CD4-positive, alpha-beta memory T cell (primary cell): ENCODE measurements at regions not wholly inside any gene's neighbourhood (a gene's known extent, or its start where the extent isn't known, plus 50 kb on each side); places are given as distances from the start of the nearest gene placed in this dataset.

Experiments used
- CTCF ChIA-PET: fragments of 350-600 bp; sonication (Branson Sonifier 250); formaldehyde crosslinking; loops from one replicate; lab custom pipeline; 2021; ENCODE audit warnings: inconsistent platforms; ENCODE audit not compliant: partially characterized antibody; lab: Charles Lee
- POLR2A ChIA-PET: fragments of 350-600 bp; sonication (Branson Sonifier 250); formaldehyde crosslinking; loops from one replicate; lab custom pipeline; 2021; ENCODE audit not compliant: partially characterized antibody; lab: Charles Lee
- DNase-seq, 5 donors: peaks; one replicate each; pipeline versions ENCODE4 v3.0.0 to v3.0.0-alpha.2; 2020 to 2022; ENCODE audit warnings: mixed read lengths in 1 of 5
- H3K27ac ChIP-seq: one replicate; pipeline ENCODE4 v1.7.0; 2013; ENCODE audit warnings: low read depth, low read length
- H3K27me3 ChIP-seq: 2 replicates; pipeline ENCODE4 v1.7.0; 2013; ENCODE audit warnings: mild to moderate bottlenecking, low read length, moderate library complexity; ENCODE audit not compliant: insufficient read depth
- H3K36me3 ChIP-seq: 2 replicates; pipeline ENCODE4 v1.7.0; 2013; ENCODE audit warnings: mild to moderate bottlenecking, low read length, moderate library complexity; ENCODE audit not compliant: insufficient read depth
- H3K4me1 ChIP-seq: 2 replicates; pipeline ENCODE4 v1.7.0; 2013; ENCODE audit warnings: mild to moderate bottlenecking, low read length, moderate library complexity; ENCODE audit not compliant: insufficient read depth
- H3K4me3 ChIP-seq, 2 donors: one replicate each; pipeline ENCODE4 v1.7.0; 2013; ENCODE audit warnings: low read length in 2 of 2, mild to moderate bottlenecking in 1 of 2
- H3K9me3 ChIP-seq, 2 donors: one replicate each; pipeline ENCODE4 v1.7.0; 2013; ENCODE audit warnings: low read length in 2 of 2, control low read depth in 1 of 2; ENCODE audit not compliant: control insufficient read depth in 1 of 2
- H3K27ac Mint-ChIP-seq, 7 donors: one replicate each; pipeline ENCODE4 v1.8.0; 2020 to 2021; ENCODE audit warnings: mixed read lengths in 7 of 7, mild to moderate bottlenecking in 6 of 7, inconsistent platforms in 3 of 7, moderate library complexity in 3 of 7
- H3K27me3 Mint-ChIP-seq, 2 donors: one replicate each; pipeline ENCODE4 v1.8.0; 2020 to 2021; ENCODE audit warnings: mixed read lengths in 2 of 2
- H3K36me3 Mint-ChIP-seq, 2 donors: one replicate each; pipeline ENCODE4 v1.8.0; 2020 to 2021; ENCODE audit warnings: mixed read lengths in 2 of 2, inconsistent platforms in 1 of 2, mild to moderate bottlenecking in 1 of 2
- H3K4me1 Mint-ChIP-seq, 4 donors: one replicate each; pipeline ENCODE4 v1.8.0; 2020 to 2021; ENCODE audit warnings: mixed read lengths in 4 of 4, mild to moderate bottlenecking in 1 of 4
- H3K4me3 Mint-ChIP-seq, 8 donors: one replicate each; pipeline ENCODE4 v1.8.0; 2020 to 2021; ENCODE audit warnings: mixed read lengths in 8 of 8, mild to moderate bottlenecking in 7 of 8, moderate library complexity in 6 of 8, inconsistent platforms in 3 of 8
- H3K9me3 Mint-ChIP-seq, 8 donors: one replicate each; pipeline ENCODE4 v1.8.0; 2020 to 2021; ENCODE audit warnings: mixed read lengths in 8 of 8, mild to moderate bottlenecking in 5 of 8, inconsistent platforms in 3 of 8, moderate library complexity in 1 of 8
- intact Hi-C: fragments of 100-400 bp; cut with micrococcal nuclease; formaldehyde crosslinking; loops from one replicate; pipeline ENCODE4 v1.15.1; 2023

DNA sequence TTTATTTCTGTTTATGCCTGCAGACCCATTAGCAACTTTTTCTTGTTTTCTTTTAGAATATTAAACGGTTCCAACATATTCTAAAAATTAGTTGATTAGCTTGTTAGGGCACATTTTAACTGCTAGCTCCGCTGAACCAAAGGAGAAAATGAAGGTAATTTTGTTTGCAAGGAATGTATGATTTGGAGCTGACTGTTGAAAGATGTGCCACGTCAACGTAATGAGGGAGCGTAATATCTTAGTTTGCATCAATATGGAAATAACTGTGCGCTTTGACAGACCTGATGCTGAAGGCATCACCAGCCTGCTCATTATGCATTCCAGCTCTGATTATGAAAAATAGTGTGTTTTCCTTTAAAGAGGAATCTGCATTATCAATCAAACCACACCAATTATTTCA lies 102.0 kb upstream of the CTBP2 start:
- Mint-ChIP-seq H3K36me3 (no peaks in the 10 kb centered on the region), H3K9me3 (peaks cover 0 to 11% (median 1%) of the 10 kb centered on the region in 8 donors), H3K4me1 (no peaks in the 10 kb centered on the region), H3K27me3 (peaks cover 2 to 3% of the 10 kb centered on the region in 2 donors), H3K27ac (no peak overlapping the region), H3K4me3 (no peak overlapping the region)
- intact Hi-C loops, result no loop called here
- ChIA-PET CTCF (no interaction called here), POLR2A (no interaction called here)
- no peaks in the 10 kb centered on the region for H3K4me1 ChIP-seq
- no peaks in the 10 kb centered on the region for H3K36me3 ChIP-seq
- no peak overlapping the region for H3K27ac ChIP-seq
- no peaks in the 10 kb centered on the region for H3K27me3 ChIP-seq
- no peaks in the 10 kb centered on the region for H3K9me3 ChIP-seq
- no peak overlapping the region for H3K4me3 ChIP-seq
- DNase-seq, result no peak

DNA sequence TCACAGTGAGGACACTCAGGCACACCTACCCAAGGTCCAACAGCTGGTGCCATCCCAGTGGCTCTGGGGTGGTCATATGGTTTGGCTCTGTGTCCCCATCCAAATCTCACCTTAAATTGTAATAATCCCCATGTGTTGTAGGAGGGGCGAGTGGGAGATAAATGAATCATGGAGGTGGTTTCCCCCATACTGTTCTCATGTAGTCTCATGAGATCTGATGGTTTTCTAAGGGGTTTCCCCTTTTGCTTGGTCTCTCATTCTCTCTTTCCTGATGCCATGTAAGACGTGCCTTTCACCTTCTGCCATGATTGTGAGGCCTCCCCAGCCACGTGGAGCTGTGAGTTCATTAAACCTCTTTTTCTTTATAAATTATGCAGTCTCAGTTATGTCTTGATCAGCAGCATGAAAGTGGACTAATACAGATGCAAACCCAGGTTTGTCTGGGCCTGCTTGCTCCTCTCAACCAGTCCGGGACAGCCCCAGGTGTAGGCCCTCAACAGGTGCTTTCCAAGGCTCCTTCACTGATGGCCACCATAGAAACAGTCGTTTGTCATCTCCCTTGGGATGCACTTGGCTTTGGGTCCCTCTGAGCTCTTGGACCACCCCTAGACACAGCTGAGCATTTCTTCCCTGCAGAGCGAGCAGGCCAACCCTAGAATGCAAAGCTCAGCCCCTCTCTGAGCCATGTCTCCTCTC lies 101.3 kb upstream of the CTBP2 start:
- intact Hi-C loops, result no loop called here
- H3K4me1 Mint-ChIP-seq, result no peaks in the 10 kb centered on the region
- no peak overlapping the region for H3K27ac Mint-ChIP-seq
- H3K4me3 Mint-ChIP-seq, result no peak overlapping the region
- peaks cover 0 to 11% (median 1%) of the 10 kb centered on the region in 8 donors for H3K9me3 Mint-ChIP-seq
- Histone ChIP-seq H3K36me3 (no peaks in the 10 kb centered on the region), H3K9me3 (no peaks in the 10 kb centered on the region), H3K4me1 (no peaks in the 10 kb centered on the region), H3K27ac (no peak overlapping the region), H3K27me3 (no peaks in the 10 kb centered on the region), H3K4me3 (no peak overlapping the region)
- H3K36me3 Mint-ChIP-seq, result no peaks in the 10 kb centered on the region
- POLR2A ChIA-PET, result no interaction called here
- H3K27me3 Mint-ChIP-seq, result peaks cover 2 to 3% of the 10 kb centered on the region in 2 donors
- CTCF ChIA-PET, result no interaction called here
- DNase-seq, result no peak

DNA sequence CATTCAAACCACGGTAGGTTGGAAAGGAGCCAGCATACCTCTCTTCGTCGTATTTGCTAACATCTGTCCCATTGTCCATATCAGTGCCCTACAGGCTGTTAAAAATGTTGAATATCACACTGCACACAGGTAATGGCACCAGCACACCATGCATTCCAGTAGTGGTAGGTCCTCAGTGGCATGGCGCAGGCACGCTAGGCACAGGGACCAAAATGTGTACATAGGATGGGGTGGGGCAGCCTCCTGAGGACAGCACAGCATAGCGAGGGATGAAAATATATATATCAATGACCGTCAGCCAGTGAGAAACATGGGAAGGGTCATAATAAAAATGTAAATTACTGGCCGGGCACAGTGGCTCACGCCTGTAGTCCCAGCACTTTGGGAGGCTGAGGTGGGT lies 99.9 kb upstream of the CTBP2 start:
- no peaks in the 10 kb centered on the region for H3K36me3 ChIP-seq
- no peaks in the 10 kb centered on the region for H3K9me3 ChIP-seq
- intact Hi-C loops, result no loop called here
- H3K4me3 ChIP-seq, result no peak overlapping the region
- no peak overlapping the region for H3K4me3 Mint-ChIP-seq
- H3K27me3 ChIP-seq, result no peaks in the 10 kb centered on the region
- POLR2A ChIA-PET, result no interaction called here
- peaks cover 0 to 11% (median 4%) of the 10 kb centered on the region in 8 donors for H3K9me3 Mint-ChIP-seq
- CTCF ChIA-PET, result no interaction called here
- H3K4me1 Mint-ChIP-seq, result no peaks in the 10 kb centered on the region
- H3K27me3 Mint-ChIP-seq, result peaks cover 2 to 3% of the 10 kb centered on the region in 2 donors
- no peaks in the 10 kb centered on the region for H3K36me3 Mint-ChIP-seq
- H3K4me1 ChIP-seq, result no peaks in the 10 kb centered on the region
- H3K27ac ChIP-seq, result no peak overlapping the region
- DNase-seq, result no peak
- H3K27ac Mint-ChIP-seq, result no peak overlapping the region

DNA sequence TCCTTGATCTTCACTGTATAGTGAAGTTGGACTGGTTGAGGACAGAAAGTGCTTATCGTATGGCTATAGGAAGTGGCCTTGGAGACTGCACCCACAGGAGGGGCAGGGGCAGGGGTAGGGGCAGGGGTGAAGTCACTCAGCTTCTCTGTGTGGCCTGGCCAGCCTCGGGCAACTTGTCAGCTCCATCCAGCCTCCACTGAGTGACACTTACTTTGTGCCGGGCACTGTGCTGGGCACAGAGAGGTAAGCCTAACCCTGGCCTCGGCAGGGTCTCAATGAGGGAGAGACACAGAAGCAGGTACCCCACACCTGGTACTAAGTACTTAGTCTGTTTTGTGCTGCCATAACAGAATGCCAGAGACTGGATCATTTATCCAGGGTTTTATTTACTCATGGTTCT lies 99.3 kb upstream of the CTBP2 start:
- no peak for DNase-seq
- Histone ChIP-seq H3K4me1 (no peaks in the 10 kb centered on the region), H3K4me3 (no peak overlapping the region), H3K27ac (no peak overlapping the region), H3K27me3 (no peaks in the 10 kb centered on the region), H3K36me3 (no peaks in the 10 kb centered on the region), H3K9me3 (no peaks in the 10 kb centered on the region)
- intact Hi-C loops, result no loop called here
- H3K36me3 Mint-ChIP-seq, result no peaks in the 10 kb centered on the region
- no peaks in the 10 kb centered on the region for H3K4me1 Mint-ChIP-seq
- peaks cover 2% of the 10 kb centered on the region in 2 donors for H3K27me3 Mint-ChIP-seq
- ChIA-PET CTCF (no interaction called here), POLR2A (no interaction called here)
- H3K27ac Mint-ChIP-seq, result no peak overlapping the region
- peaks cover 0 to 11% (median 4%) of the 10 kb centered on the region in 8 donors for H3K9me3 Mint-ChIP-seq
- H3K4me3 Mint-ChIP-seq, result no peak overlapping the region

DNA sequence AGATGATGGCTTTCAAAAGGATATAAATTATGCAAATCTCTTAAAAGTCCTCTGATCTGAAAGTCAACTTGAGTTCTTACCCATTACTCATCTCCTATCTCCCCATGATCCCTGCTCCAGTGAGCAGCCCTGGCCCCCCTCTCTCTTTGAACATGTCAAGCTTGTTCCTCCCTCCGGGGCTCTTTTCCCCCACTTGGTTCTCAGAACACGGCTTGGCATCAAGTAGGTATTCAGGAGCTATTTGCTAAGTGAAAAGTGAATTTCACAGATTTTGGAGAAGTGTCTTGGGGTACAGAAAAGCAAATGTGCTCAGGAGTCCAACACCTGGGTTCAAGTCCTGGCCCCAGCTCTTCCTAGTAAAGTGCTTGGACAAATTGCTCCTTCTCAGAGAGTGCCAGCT lies 98.3 kb upstream of the CTBP2 start:
- Histone ChIP-seq H3K27ac (no peak overlapping the region), H3K36me3 (no peaks in the 10 kb centered on the region), H3K4me1 (no peaks in the 10 kb centered on the region), H3K27me3 (no peaks in the 10 kb centered on the region), H3K4me3 (no peak overlapping the region), H3K9me3 (no peaks in the 10 kb centered on the region)
- H3K9me3 Mint-ChIP-seq, result peaks cover 0 to 17% (median 6%) of the 10 kb centered on the region in 8 donors
- CTCF ChIA-PET, result no interaction called here
- H3K27ac Mint-ChIP-seq, result no peak overlapping the region
- no peak overlapping the region for H3K4me3 Mint-ChIP-seq
- H3K36me3 Mint-ChIP-seq, result no peaks in the 10 kb centered on the region
- DNase-seq, result no peak
- POLR2A ChIA-PET, result no interaction called here
- peaks cover 2% of the 10 kb centered on the region in 2 donors for H3K27me3 Mint-ChIP-seq
- intact Hi-C loops, result no loop called here
- no peaks in the 10 kb centered on the region for H3K4me1 Mint-ChIP-seq

DNA sequence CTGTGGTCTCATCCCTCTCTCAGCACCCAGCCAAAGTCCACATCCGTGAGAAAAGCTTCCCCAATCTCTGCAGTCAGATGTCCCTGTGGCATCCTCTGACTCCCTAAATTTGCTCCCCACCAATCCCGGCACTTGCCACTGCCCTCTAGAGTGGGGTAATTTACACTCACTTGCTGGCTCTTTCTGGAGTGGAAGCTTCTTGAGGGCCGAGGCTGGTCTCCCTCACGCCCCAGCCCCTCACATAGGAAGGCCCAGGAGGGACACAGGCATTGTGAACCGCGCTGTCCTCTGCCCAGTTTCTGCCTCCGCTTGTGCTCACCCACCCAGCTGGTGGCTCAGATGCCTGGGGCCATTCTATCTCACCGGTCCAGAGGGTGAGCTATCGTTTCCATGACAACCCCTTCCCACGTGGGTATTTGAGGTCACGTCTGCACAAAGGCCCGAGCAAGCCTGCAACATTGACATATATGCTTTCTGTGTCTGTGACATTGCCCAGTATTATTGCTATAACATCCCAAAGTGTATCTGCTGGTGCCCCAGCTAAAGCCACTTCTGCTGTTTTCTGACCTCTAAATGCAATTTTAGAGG lies 97.3 kb upstream of the CTBP2 start:
- H3K4me1 Mint-ChIP-seq, result no peaks in the 10 kb centered on the region
- H3K9me3 Mint-ChIP-seq, result peaks cover 0 to 21% (median 10%) of the 10 kb centered on the region in 8 donors
- no peak overlapping the region for H3K4me3 ChIP-seq
- no peak overlapping the region for H3K27ac Mint-ChIP-seq
- no peak overlapping the region for H3K4me3 Mint-ChIP-seq
- intact Hi-C loops, result no loop called here
- H3K27me3 ChIP-seq, result no peaks in the 10 kb centered on the region
- H3K4me1 ChIP-seq, result no peaks in the 10 kb centered on the region
- no peak for DNase-seq
- H3K9me3 ChIP-seq, result no peaks in the 10 kb centered on the region
- H3K36me3 ChIP-seq, result no peaks in the 10 kb centered on the region
- POLR2A ChIA-PET, result no interaction called here
- CTCF ChIA-PET, result no interaction called here
- H3K27me3 Mint-ChIP-seq, result peaks cover 2% of the 10 kb centered on the region in 2 donors
- no peak overlapping the region for H3K27ac ChIP-seq
- H3K36me3 Mint-ChIP-seq, result no peaks in the 10 kb centered on the region

DNA sequence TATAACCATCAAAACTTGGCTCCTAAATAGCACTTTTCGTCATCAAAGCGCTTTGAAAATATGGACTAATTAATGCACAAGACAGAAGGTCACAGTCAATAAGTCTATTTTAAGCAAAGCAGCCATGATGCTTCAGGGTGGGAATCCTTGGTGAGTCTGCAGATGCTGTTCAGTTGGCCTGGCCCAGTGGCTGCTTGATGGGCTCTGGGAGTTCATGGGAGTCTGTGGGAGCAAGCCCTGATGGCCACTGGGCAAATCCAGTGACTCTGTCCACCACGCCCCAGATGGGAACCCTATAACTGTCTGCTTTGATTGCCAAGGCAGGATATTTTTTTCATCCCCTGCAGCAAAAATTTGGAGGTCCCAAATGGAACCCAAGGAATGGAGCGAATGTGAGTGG lies 95.7 kb upstream of the CTBP2 start:
- no peak overlapping the region for H3K27ac Mint-ChIP-seq
- POLR2A ChIA-PET, result no interaction called here

More for the DNA sequence above, 95.7 kb upstream of the CTBP2 start:
- no peak overlapping the region for H3K27ac ChIP-seq
- Mint-ChIP-seq H3K4me1 (no peaks in the 10 kb centered on the region), H3K27me3 (peaks cover 2% of the 10 kb centered on the region in 2 donors), H3K36me3 (no peaks in the 10 kb centered on the region), H3K9me3 (peaks cover 7 to 29% (median 18%) of the 10 kb centered on the region in 8 donors), H3K4me3 (no peak overlapping the region)
- DNase-seq, result no peak
- no peaks in the 10 kb centered on the region for H3K4me1 ChIP-seq
- no peaks in the 10 kb centered on the region for H3K9me3 ChIP-seq
- intact Hi-C loops, result no loop called here
- no peaks in the 10 kb centered on the region for H3K27me3 ChIP-seq
- CTCF ChIA-PET, result no interaction called here
- no peaks in the 10 kb centered on the region for H3K36me3 ChIP-seq
- no peak overlapping the region for H3K4me3 ChIP-seq
